Heart left ventricle (tissue), 16 donors: ENCODE measurements at regions not wholly inside any gene's neighbourhood (a gene's known extent, or its start where the extent isn't known, plus 50 kb on each side); places are given as distances from the start of the nearest gene placed in this dataset.

Experiments
- ATAC-seq, 4 donors: fragments of 200-7000 bp; cut with Tn5 transposase; one replicate each; pipeline ENCODE4 v1.9.1; 2020 to 2022; ENCODE audit warnings: moderate library complexity in 4 of 4, mild to moderate bottlenecking in 3 of 4, moderate number of reproducible peaks in 1 of 4
- DNase-seq, 5 donors: peaks; one replicate each; pipeline ENCODE4 v3.0.0-alpha.2; 2020
- H3K27ac ChIP-seq, 12 donors: fragments of 200-600 bp; sonication (generic) in 4 of 12; one replicate each; pipeline versions ENCODE4 v1.5.0 to v1.8.0; 2016 to 2022; ENCODE audit warnings: mild to moderate bottlenecking in 2 of 12
- H3K27me3 ChIP-seq, 9 donors: fragments of 200-600 bp; sonication (generic) in 2 of 9; one replicate each; pipeline versions ENCODE4 v1.5.1 to v1.8.0; 2016 to 2022; ENCODE audit warnings: mild to moderate bottlenecking in 3 of 9
- H3K36me3 ChIP-seq, 9 donors: fragments of 200-600 bp; sonication (generic) in 2 of 9; one replicate each; pipeline versions ENCODE4 v1.5.0 to v1.8.0; 2018 to 2022; ENCODE audit warnings: mild to moderate bottlenecking in 2 of 9
- H3K4me1 ChIP-seq, 12 donors: fragments of 200-600 bp; sonication (generic) in 4 of 12; one replicate each; pipeline versions ENCODE4 v1.5.0 to v1.8.0; 2016 to 2022; ENCODE audit warnings: mild to moderate bottlenecking in 3 of 12
- H3K4me3 ChIP-seq, 12 donors: fragments of 200-600 bp; sonication (generic) in 4 of 12; one replicate each; pipeline versions ENCODE4 v1.5.0 to v1.8.0; 2017 to 2022; ENCODE audit warnings: mild to moderate bottlenecking in 9 of 12, moderate library complexity in 4 of 12
- H3K9me3 ChIP-seq, 12 donors: fragments of 200-600 bp; sonication (generic) in 4 of 12; one replicate each; pipeline versions ENCODE4 v1.5.0 to v1.8.0; 2016 to 2022; ENCODE audit warnings: mild to moderate bottlenecking in 1 of 12
- POLR2A ChIP-seq, 2 donors: fragments of 450-650 bp; IDR thresholded peaks; one replicate each; pipeline ENCODE4 v1.6.1; 2017; ENCODE audit warnings: antibody characterized with exemption in 2 of 2, mild to moderate bottlenecking in 2 of 2, moderate library complexity in 2 of 2
- WGBS, 4 donors: extraction: QIAGEN DNeasy Blood & Tissue Kit in 2 of 4; methylation state at CpG; one replicate each; pipeline versions ENCODE4 v1.1.5 to v1.1.7; 2013 to 2018; 5-methylcytosine and 5-hydroxymethylcytosine counted together
- intact Hi-C, 10 donors: fragments of 100-400 bp; cut with DNase I; formaldehyde crosslinking; loops; one replicate each; pipeline versions ENCODE4 v1.11.1 to v1.14.2; 2022
- TF ChIP-seq, protein P1 (sequence below), 12 donors: fragments of 200-600 bp; sonication (generic) in 4 of 12; IDR thresholded peaks; one replicate each; pipeline versions ENCODE4 v1.5.0 to v1.8.0; 2018 to 2022; ENCODE audit warnings: antibody characterized with exemption in 12 of 12, mild to moderate bottlenecking in 5 of 12
- donor health status: ischemic (EF 13 %, LVEDD 7.1; RV severe dilation, severe dysfunction).
- donor health status: healthy with polysubstance abuse.
- donor health status: DM: no; HTN: yes; CAD: no.
- donor health status: DM: no; HTN: no; CAD: no.
- donor health status: ischemic (EF 25% LVEDD 6.9; RV normal size, moderate dysfunction).
- donor health status: ischemic (EF 25% LVEDD 5.7; RV mildly dilated, moderate dysfunction).
- donor health status: healthy.
- donor health status: DM: yes; HTN: yes; CAD: no.
- donor health status: ischemic (EF 35%, LVEDD 5.7; RV mildly dilated, moderate dysfunction).
- donor health status: nonischemic (EF 11% LVEDD 7.7; RV severe dilation, severe dysfunction).
- donor health status: DM: yes; HTN: yes; CAD: no.
- donor health status: PGD.
- donor health status: ischemic (EF 29% LVEDD 5.4; RV normal size, mild dysfunction).
- donor health status: nonischemic (EF 23%, LVEDD 6.1; RV moderate dilation, normal function).

DNA sequence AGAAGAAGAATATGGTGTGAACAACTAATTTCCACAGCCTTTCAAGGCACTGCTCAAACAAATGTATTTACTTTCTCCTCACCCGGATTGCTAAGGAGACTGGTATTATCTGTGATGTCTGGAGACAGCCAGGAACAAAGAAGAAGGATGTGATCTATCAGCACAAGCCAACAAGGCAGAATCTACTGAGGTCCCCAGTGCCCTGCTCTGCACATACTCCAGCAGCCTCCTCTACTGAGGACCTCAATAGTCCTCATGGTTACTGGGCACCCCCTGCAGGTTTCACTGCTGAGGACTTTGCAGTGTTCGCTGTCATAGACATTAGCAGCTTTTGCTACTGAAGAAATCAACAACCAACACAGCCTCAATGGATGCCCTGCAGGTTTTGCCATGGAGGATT is 930.1 kb downstream of the ADGRL3 start:
- no peak for ATAC-seq
- Histone ChIP-seq H3K4me3 (no peak overlapping the region), H3K9me3 (peaks cover 0 to 21% (median 0%) of the 10 kb centered on the region in 12 donors), H3K27ac (no peak overlapping the region), H3K36me3 (no peaks in the 10 kb centered on the region), H3K27me3 (no peaks in the 10 kb centered on the region), H3K4me1 (peaks cover 0 to 7% (median 0%) of the 10 kb centered on the region in 12 donors)
- intact Hi-C loops = no loop called here
- 61 to 73% (median 67%) methylated on average over 2 of the region's 2 CpGs for WGBS, 4 donors
- DNase-seq = no peak
- no peak for TF ChIP-seq POLR2A (IDR thresholded peaks at IDR 0.05)
- TF ChIP-seq, protein P1, sequence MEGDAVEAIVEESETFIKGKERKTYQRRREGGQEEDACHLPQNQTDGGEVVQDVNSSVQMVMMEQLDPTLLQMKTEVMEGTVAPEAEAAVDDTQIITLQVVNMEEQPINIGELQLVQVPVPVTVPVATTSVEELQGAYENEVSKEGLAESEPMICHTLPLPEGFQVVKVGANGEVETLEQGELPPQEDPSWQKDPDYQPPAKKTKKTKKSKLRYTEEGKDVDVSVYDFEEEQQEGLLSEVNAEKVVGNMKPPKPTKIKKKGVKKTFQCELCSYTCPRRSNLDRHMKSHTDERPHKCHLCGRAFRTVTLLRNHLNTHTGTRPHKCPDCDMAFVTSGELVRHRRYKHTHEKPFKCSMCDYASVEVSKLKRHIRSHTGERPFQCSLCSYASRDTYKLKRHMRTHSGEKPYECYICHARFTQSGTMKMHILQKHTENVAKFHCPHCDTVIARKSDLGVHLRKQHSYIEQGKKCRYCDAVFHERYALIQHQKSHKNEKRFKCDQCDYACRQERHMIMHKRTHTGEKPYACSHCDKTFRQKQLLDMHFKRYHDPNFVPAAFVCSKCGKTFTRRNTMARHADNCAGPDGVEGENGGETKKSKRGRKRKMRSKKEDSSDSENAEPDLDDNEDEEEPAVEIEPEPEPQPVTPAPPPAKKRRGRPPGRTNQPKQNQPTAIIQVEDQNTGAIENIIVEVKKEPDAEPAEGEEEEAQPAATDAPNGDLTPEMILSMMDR (IDR thresholded peaks at IDR 0.05) = no peak
